ENCODE measurements at regions not wholly inside any gene's neighbourhood (a gene's known extent, or its start where the extent isn't known, plus 50 kb on each side); places are given as distances from the start of the nearest gene placed in this dataset.

DNA sequence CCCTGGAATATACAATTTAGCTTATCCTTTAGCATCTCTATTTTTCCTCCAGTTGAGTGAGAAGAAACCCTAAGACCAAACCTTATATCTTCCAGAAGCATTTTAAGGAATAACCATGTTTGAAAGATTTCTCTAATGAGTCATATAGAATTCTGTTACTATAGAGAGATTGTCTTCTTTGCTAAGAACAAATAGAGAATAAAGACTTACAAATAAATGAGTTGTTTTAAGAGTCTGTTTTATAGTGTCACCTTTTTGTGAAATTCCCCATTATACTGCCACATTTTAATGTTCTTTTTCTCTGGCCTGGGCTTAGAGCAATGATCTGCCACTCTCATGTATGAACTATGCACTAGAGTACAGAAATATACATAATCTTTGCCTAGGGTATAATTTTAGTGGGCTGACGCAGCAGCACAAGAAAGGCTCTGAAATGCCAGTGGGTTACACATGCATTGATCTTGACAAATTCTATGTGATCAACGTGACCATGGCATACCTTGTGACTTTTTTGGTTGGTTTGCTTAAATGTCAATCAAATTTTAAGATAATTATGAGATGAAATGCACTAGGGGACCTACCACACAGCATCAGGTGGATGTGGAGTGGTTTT lies 145.1 kb upstream of the MKLN1 start:
- DNase-seq (ENCODE audit: low spot score), result no peak

DNA sequence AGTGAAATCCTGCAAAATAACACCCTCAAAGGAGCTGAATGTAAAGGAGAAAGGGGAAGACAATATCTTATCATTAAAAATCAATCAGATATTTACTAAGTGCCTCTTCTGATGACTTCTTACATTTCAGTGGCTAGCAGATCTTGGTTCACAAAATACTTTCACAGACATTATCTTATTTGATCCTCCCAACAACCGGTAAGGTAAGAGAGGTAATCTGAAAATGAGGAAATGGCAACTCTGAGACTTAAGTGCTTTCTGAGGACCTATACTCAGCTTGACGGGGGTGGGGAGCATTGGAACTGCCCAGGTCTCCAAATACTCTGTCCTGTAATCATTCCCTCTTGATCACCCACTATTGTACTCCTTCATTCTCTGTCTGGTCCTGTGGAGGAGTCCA lies 144.6 kb upstream of the MKLN1 start:
- no peak for DNase-seq (ENCODE audit: low spot score)

DNA sequence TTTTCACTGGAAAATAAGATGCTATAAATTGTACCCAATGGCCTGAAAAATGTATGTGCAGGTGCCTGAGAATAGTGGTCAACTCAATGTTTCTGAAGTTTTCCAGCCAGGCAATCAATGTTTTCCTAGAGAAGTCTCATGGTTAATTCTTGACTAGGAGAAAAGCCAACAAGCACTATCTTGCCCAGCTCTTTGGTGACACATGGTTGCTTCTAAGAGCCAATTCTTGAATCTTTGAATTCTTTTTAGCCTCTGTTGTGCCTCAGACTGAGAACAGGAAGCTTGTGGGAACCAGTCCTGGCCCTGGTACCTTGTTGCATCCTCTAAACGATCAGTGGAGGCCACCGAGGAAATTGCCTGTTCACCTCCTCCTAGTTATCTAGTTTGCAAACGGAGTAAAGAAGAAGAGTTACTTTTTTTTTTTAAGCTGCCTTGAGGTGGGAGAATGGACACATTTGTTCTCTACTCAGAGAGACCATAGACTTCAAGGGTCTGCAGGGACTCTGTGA lies 144.0 kb upstream of the MKLN1 start:
- DNase-seq (ENCODE audit: low spot score), result no peak

DNA sequence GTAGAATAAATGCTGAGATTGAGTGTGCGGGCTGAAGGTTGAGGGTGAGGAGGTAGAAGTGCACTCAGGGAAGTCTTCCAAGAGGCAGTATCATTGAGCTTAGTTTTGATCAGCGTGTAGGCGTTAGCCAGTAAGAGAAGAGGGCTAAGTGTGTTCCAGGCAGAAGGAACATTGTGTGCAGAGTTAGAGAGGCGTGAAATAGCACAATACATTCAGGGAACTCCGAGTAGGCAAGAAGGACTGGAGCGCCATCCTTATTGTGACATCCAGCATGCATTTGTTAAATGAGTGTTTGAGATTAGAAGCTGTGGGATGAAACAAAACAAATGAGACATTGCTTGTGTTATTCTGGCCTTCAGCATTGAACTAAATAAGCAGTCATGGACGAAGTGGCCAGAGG lies 140.9 kb upstream of the MKLN1 start:
- DNase-seq (ENCODE audit: low spot score), result no peak

DNA sequence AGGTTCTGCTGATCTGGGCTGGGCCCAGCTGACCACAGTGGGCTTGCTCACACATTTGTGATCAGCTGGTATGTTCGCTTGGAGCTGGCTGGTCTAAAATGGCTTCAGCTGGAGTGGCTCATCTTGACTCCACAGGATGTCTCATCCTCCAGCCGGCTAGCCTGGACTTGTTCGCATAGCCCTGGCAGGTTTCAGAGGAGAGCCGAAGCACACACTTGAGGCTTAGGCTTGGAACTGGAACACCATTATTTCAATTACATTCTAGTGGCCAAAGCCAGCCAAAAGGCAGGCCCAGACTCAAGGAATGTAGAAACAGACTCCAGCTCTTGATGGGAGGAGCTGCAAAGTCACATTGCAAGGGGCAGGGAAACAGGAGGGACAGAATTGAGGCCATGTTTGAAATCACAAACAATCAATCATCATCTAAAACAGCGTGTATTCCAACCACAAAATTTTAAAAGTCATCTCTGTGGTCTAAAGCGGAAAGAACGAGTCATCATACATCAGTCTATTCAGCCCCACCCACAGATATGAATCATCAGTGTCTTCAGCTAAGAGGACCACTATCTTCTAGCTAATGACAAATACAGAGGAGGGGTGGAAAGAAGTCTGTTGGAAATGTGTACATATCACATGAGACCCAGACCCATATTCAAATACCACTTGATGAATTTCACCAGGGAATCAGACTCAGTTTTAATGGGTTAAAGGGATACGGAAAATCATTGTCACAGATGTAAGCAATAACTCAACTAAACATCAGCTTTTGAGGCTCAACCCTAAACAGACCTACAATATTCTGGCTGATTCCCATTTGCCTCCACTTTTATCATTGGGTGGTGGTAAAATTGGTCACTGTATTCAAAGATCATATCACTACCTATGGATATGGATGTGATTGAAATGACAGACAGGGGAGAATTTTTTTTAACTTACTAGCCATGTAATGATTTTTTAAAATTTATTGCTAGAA lies 139.0 kb upstream of the MKLN1 start:
- no peak for DNase-seq (ENCODE audit: low spot score)

DNA sequence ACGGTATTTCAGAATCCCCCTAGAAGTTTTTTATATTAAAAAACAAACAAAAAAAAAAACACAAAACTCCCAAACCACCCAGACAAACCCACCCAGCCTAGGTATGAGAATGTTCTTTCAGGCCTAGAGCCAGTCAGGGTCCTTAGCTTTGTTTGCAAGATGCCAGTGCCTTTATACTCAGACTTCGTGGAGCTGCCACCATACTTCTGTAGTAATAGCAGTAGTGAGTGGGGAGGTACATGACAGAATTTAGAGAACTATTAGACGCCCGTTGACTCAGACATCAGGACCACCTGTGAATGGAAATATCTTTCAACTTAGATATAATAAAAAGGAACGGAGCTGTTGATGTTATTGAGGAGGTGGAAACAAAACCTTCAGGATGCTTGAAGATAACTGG lies 138.2 kb upstream of the MKLN1 start:
- no peak for DNase-seq (ENCODE audit: low spot score)

DNA sequence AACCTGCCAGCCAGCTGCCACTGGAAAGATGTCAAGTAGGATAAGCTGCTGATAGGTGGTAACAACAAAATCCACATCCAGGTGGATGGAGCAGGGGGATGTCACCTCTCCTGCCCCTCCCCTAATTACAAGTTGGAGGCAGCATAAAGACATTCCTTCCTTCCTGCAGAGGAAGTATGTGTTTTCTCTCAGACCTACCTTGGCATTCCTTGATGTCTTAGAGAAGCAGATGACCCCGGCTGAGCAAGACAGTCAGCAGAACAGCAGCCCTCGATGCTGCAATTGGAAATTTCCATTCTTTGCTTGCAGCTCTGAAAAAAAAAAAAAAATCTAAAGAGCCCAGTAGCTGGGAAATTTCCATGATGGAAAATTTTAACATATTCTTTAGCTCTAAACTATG lies 137.5 kb upstream of the MKLN1 start:
- DNase-seq (ENCODE audit: low spot score), result no peak

DNA sequence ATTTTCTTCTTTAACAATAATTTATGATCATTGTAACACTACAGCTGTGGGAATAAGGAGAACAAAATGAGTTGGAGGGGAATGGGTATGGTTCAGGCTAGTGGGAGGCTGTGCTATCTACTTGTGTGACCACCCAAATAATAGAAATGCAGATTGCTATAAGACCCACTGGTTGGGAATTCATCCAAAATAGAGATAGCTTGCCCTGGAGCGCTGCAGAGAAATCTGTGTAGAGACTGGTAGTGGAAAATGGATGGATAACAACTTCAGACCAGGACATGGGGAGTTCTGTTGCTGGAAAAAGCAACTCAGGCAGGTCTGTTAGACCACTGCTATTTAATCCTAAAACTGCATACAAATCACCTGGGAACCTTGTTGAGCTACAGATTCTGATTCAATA lies 137.1 kb upstream of the MKLN1 start:
- no peak for DNase-seq (ENCODE audit: low spot score)

DNA sequence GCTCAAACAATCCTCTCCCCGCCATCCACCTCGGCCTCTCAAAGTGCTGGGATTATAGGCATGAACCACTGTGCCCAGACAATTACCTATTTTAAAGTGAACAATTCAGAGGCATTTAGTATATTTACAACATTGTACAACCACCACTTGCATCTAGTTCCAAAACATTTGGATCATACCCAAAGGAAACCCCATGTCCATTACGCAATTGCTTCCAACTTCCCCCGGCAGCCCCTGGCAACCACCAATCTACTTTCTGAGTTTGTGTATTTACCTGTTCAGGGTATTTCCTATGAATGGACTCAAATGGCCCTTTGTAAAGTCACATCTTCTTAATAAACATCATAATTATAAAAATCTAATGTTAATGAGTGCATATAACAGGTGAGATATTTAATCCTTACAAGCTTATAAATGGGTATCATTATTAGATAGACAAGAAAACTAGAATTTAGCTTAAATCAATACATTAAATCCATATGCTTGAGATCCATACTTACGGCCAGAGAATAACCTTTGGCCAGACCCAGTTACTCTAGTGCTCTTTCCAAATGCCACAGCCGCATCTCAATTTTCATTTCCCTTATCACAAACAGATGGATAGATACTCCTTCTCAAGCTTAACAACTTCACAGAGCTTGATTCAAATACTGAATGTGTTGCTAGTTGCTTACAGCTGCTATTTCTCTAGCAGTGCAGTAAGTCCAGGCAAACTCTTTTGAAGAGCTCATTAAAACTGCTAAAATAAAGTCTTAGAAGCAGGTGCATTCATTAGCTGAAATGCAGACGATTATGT lies 133.4 kb upstream of the MKLN1 start:
- DNase-seq (ENCODE audit: low spot score), result no peak

DNA sequence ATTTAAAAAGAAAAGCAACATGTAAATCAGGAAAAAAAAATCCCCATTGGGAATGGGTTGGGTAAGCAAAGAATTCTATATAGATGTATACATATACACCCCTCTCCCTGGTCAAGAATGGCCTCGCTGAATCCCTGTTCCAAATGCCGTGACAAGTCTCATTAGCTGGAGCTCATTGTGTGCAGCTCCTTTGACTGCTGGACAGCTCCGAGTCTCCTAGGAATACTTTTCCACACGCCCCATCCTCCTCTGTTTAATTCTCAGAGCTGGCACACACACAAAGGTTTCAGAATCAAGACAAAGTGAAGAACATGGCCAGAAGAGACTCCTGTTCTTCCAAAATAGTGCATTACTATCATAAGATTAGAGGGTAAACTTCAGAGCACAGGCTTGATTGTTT lies 130.9 kb upstream of the MKLN1 start:
- DNase-seq (ENCODE audit: low spot score), result no peak

DNA sequence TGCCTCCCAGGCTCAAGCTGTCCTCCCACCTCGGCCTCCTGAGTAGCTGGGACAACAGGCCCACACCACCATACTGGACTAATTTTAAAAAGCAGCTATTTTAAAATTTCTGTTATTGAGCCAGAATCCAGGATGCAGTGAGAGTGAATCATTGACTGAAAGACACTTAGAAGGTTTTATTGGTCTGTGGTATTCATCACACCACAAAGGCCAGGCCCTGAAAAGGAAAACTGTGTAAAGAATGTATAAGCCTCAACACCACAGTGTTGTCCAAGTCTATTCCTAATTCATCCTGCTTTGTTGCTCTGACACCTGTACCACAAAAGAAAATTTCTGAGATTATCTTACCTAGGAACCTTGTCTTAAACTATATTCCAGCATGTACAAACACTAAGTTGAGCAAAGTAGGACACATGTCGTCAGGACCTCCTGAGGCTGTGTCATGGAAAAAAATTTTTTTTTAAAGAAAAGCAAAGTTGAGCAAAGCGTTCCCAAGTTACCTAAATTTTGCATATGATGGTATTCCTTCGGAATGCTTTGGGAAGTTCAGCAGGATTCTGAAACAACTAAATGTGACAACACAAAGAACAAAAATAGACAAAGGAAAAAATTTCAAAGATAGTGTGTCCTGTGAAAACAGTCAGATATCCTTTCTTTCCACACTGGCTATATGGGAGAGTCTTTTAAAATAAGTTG lies 129.6 kb upstream of the MKLN1 start:
- DNase-seq (ENCODE audit: low spot score), result no peak

DNA sequence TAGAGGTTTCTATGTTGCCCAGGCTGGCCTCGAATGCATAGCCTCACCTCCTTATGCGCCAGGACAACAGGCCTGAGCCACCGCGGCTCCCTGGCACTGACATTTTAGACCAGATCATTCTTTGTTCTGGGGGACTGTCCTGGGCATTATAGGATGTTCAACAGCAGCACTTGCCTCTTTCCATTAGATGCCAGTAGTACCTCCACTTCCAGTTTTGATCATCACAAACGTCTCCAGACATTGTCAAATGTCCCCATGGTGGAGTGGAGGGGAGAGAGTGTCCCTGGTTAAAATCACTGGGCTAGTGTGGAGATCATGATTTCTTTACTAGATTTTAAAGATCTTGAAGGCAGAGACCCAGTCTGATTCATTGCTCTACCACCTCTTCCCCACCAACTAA lies 125.2 kb upstream of the MKLN1 start:
- DNase-seq (ENCODE audit: low spot score), result peak; percentile 5

DNA sequence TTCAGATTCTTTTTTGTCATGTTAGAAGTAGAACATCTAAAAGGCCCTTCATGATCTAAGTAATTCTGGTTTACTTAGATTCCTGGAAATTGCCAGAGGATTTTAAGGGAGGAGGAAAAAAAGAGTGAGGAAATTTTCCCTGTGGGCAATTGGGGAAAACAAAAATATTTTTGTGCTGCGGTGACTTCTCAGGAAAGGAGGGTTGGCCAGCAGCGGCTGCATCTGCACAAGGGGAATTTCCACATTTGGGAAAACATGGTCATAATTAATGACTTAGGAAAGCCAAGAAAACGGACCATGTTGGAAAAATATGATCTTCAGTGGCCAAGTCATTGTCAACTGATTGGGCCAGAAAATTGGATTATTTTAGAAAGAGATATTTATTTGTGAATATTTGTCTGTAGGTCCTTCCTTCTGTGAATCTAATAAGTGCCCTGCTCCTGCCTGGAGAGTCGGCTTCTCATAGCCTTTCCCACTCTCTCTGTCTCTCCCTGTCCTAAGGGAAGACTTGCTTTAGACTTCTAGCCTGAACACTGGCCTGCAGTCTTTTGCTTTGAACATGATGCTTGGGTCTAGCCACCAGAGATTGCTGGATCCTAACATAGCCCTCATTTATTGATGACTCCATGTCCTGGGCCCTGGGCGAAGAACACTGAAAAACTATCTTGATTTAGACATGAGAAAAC lies 124.2 kb upstream of the MKLN1 start:
- peak; percentile 24 for DNase-seq (ENCODE audit: low spot score)

DNA sequence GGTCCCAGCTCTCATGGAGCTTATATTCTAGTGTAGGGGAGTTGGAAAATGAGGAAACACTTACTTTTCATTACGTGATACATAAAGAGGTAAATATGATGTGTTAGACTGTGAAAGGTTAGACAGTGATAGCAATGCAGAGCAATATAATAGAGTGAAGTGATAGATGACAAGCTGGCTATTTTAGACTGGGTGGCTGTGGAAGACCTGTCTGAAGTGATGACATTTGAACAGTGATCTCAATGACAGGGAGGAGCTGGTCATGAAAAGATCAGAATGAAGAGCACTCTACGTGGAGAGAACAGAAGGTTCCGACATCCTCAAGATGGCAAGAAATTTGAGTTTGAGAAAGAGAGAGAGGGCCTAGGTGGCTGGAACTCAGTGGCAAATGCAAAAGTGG lies 118.9 kb upstream of the MKLN1 start:
- no peak for DNase-seq (ENCODE audit: low spot score)

DNA sequence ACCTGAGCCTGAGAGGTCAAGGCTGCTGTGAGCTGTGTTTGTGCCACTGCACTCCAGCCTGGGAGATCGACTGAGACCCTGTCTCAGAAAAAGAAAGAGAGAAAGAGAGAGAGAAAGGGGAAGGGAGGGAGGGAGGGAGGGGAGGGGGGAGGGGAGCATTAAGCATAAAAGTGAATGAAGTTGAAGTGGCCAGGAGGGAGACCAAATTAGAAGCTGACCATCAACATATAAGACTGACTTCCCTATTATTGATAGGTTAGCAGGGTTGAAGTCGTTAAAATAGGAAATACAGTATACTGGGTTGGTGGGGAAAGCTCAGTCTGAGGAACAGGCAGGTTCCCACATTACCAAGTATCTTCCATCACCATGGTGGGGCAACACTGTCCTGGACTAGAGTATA lies 117.1 kb upstream of the MKLN1 start:
- no peak for DNase-seq (ENCODE audit: low spot score)

DNA sequence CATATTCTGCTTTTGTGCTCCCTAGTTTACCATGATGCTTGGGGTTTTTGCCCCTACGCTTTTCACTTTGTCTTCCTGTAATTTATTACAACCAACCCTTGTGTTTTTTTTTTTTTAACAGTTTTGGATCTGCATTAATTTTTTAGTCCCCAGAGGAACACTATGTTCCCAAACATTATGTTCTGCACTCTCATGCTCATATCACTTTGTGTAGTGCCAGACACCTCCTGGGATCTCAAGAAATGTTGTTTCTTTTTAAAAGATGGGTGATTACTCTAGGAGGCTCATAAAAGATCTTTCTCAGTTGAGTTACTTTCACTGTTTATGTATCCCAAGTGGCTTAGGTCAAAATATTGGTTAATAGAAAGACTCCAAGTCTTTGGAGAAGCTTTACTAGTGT lies 116.2 kb upstream of the MKLN1 start:
- DNase-seq (ENCODE audit: low spot score), result no peak

DNA sequence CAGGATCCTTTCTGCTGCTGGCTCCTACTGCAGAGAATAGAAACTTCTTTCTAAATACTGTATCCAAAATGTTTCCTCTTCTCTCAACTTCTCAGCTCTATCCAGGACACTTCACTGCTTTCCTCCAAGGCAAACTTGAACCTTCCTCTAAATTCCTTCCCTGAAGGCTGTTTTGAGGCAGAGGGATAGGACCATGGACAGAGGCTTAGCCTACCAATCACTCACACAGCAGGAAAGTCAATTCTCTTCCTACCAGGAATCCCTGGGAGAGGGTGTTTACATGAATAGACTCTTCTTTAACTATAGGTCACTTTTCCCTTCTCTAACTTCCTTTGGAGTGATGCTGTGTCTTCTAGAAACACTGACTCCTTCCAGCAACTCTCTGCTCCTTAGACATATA lies 115.6 kb upstream of the MKLN1 start:
- DNase-seq (ENCODE audit: low spot score), result no peak

DNA sequence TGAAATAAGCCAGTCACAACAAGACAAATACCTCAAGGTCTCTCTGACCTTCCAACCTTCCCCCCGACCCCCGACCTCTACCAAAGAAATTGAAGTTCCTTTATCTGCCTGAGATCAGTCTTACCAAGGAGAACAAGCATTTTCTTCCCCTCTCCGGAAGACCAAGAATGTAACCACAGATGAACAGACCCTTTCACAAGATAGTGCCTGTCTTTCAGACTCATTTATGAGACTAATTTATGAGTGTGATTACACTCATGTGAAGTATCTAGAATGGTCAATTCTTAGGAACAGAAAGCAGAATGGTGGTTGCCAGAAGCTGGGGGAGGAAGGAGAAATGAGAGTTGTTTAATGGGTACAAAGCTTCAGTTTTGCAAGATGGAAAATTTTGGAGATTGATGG lies 108.9 kb upstream of the MKLN1 start:
- DNase-seq (ENCODE audit: low spot score), result no peak

DNA sequence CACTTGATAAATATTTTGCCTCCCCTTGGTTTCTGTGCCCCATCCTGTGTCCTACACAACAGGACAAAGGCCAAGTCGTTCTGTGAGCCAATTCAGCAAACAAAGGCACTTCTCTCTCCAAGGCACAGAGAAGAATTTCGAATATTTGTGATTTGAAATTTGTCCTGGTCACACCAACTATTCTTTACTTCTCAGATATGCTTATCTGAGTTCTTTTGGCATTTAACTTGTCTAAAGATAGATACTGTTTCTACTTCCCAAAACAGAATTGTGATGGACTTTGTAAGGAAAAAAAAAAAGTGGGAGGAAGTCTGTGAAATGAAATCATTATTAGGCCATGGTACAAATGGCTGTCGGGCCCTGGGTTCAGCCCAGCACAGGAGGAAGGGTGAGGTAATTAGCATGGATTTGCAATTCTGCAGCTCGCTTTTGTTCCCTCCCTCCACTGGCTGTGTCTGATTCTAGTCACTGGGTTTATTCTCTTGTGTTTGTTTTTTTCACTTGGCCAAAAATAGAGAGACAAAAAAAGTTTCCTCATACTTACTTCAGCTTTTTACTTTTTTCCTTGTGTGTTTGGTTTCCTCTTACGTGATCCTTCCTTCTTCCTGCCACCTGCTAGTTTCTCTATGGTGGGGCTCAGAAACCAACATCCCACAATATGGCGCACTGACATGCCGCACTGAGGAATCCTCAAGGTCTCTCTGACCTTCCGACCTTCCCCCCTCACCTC lies 108.2 kb upstream of the MKLN1 start:
- DNase-seq (ENCODE audit: low spot score), result peak; percentile 52

DNA sequence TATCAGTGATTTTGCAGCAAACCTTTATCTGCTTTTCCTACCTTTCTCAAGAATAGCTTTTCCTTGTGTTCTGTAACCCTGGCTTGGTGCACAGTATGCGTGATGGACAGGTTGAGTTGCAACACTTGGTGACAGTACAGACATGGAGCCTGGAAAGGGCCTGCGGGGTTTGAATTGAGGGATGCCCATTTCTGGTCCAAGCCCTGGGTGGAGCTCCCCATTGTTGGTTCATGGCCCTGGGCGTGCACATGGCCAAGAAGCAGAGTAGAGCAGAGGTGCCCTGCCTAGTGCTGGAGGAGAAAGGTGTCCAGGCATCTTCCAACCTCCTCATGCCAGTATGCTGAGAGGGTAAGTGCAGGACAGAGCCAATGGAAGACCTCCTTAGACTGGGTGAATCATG lies 106.6 kb upstream of the MKLN1 start:
- DNase-seq (ENCODE audit: low spot score), result no peak

DNA sequence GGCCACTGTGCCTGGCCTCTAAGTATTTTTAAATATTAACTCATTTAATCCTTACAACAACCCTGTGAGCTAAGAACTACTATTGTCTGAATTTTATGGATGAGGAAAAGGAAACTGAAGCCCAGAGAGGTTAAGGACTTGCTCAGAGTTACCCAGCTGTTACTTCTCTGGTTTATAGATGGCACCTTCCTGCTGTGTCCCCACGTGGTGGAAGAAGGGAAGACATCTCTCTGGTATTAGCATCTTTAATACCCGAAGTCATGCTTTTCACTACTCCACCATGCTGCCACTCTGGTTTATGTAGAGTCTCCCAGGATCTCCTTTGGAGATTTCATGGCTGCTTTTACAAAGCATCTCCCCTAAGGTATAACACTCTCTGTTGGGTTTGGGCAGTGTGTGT lies 105.5 kb upstream of the MKLN1 start:
- no peak for DNase-seq (ENCODE audit: low spot score)
